ENCODE measurements at regions not wholly inside any gene's neighbourhood (a gene's known extent, or its start where the extent isn't known, plus 50 kb on each side); places are given as distances from the start of the nearest gene placed in this dataset.

- Histone ChIP-seq H3K4me1 (ENCODE audit: control insufficient read depth, insufficient read depth, low read length) (no peaks in the 10 kb centered on the region), H3K27me3 (ENCODE audit: control insufficient read depth, insufficient read depth, low read length) (no peaks in the 10 kb centered on the region), H3K4me3 (ENCODE audit: low read length) (no peak overlapping the region), H3K27ac (ENCODE audit: low read length) (no peak overlapping the region), H3K9me3 (ENCODE audit: control insufficient read depth, insufficient read depth, low read length) (no peaks in the 10 kb centered on the region), H3K36me3 (ENCODE audit: control insufficient read depth, insufficient read depth, low read length) (no peaks in the 10 kb centered on the region)
- TF ChIP-seq CTCF (IDR thresholded peaks at IDR 0.05) = no peak
- Mint-ChIP-seq H3K4me3 (no peak overlapping the region), H3K4me1 (no peaks in the 10 kb centered on the region), H3K27me3 (ENCODE audit: low read depth in 2 of 2) (peaks cover 3 to 8% of the 10 kb centered on the region in 2 donors), H3K27ac (no peak overlapping the region), H3K9me3 (no peaks in the 10 kb centered on the region), H3K36me3 (no peaks in the 10 kb centered on the region)
- ATAC-seq (no peak), DNase-seq (no peak)
- 92% methylated on average over 1 of the region's 3 CpGs for WGBS (ENCODE audit: insufficient coverage)
- intact Hi-C loops (cut with micrococcal nuclease) = no loop called here
Observed at GRCh38 chr1:221188458-221188857, 309.2 kb downstream of the HLX start.

- DNase-seq (no peak), ATAC-seq (no peak)
- Histone ChIP-seq H3K27ac (ENCODE audit: low read length) (no peak overlapping the region), H3K4me3 (ENCODE audit: low read length) (no peak overlapping the region), H3K27me3 (ENCODE audit: control insufficient read depth, insufficient read depth, low read length) (no peaks in the 10 kb centered on the region), H3K36me3 (ENCODE audit: control insufficient read depth, insufficient read depth, low read length) (no peaks in the 10 kb centered on the region), H3K4me1 (ENCODE audit: control insufficient read depth, insufficient read depth, low read length) (no peaks in the 10 kb centered on the region), H3K9me3 (ENCODE audit: control insufficient read depth, insufficient read depth, low read length) (no peaks in the 10 kb centered on the region)
- peaks cover 0 to 2% of the 10 kb centered on the region in 2 donors for H3K27me3 Mint-ChIP-seq (ENCODE audit: low read depth in 2 of 2)
- no peak for TF ChIP-seq CTCF (IDR thresholded peaks at IDR 0.05)
- intact Hi-C loops (cut with micrococcal nuclease) = no loop called here
- no peak overlapping the region for H3K27ac Mint-ChIP-seq
- H3K4me1 Mint-ChIP-seq = no peaks in the 10 kb centered on the region
- H3K4me3 Mint-ChIP-seq = no peak overlapping the region
- H3K9me3 Mint-ChIP-seq = no peaks in the 10 kb centered on the region
- 92% methylated on average over 1 of the region's 2 CpGs for WGBS (ENCODE audit: insufficient coverage)
- no peaks in the 10 kb centered on the region for H3K36me3 Mint-ChIP-seq
Observed at GRCh38 chr1:221190249-221190648, 311.0 kb downstream of the HLX start.

GRCh38 chr1:221192055-221192454 is 312.8 kb downstream of the HLX start:
- H3K4me1 Mint-ChIP-seq = no peaks in the 10 kb centered on the region
- Histone ChIP-seq H3K27ac (ENCODE audit: low read length) (no peak overlapping the region), H3K4me3 (ENCODE audit: low read length) (no peak overlapping the region), H3K36me3 (ENCODE audit: control insufficient read depth, insufficient read depth, low read length) (no peaks in the 10 kb centered on the region), H3K27me3 (ENCODE audit: control insufficient read depth, insufficient read depth, low read length) (no peaks in the 10 kb centered on the region), H3K9me3 (ENCODE audit: control insufficient read depth, insufficient read depth, low read length) (no peaks in the 10 kb centered on the region), H3K4me1 (ENCODE audit: control insufficient read depth, insufficient read depth, low read length) (no peaks in the 10 kb centered on the region)
- no peak overlapping the region for H3K27ac Mint-ChIP-seq
- 83% methylated on average over 1 of the region's 1 CpG for WGBS (ENCODE audit: insufficient coverage)
- no peak overlapping the region for H3K4me3 Mint-ChIP-seq
- peaks cover 0 to 8% of the 10 kb centered on the region in 2 donors for H3K27me3 Mint-ChIP-seq (ENCODE audit: low read depth in 2 of 2)
- intact Hi-C loops (cut with micrococcal nuclease) = no loop called here
- DNase-seq (no peak), ATAC-seq (no peak)
- TF ChIP-seq CTCF (IDR thresholded peaks at IDR 0.05) = no peak
- peaks cover 2 to 5% of the 10 kb centered on the region in 2 donors for H3K9me3 Mint-ChIP-seq
- H3K36me3 Mint-ChIP-seq = no peaks in the 10 kb centered on the region

DNA sequence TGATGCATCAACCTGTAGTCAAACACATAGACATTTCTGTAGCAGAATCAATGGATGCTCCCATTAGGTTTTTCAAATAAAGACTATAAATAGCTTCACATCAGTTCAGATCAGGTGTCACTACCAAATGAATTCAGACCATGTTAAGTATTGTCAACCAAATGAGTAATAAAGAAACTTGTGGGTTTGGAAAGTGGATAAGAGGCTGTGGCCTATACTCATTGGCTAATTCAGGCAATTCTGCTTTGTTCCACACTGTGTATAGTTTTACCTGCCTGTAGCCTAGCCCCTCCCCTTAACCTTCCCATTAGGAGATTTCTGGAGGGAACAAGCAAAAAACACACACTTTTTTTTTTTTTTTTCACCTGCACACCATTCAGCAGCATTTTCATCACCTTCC is 321.2 kb downstream of the HLX start:
- ATAC-seq (no peak), DNase-seq (no peak)
- Mint-ChIP-seq H3K9me3 (peaks cover 4 to 5% of the 10 kb centered on the region in 2 donors), H3K4me1 (no peaks in the 10 kb centered on the region), H3K4me3 (no peak overlapping the region), H3K27ac (no peak overlapping the region), H3K36me3 (no peaks in the 10 kb centered on the region), H3K27me3 (ENCODE audit: low read depth in 2 of 2) (peaks cover 0 to 8% of the 10 kb centered on the region in 2 donors)
- Histone ChIP-seq H3K36me3 (ENCODE audit: control insufficient read depth, insufficient read depth, low read length) (no peaks in the 10 kb centered on the region), H3K27ac (ENCODE audit: low read length) (no peak overlapping the region), H3K27me3 (ENCODE audit: control insufficient read depth, insufficient read depth, low read length) (no peaks in the 10 kb centered on the region), H3K4me1 (ENCODE audit: control insufficient read depth, insufficient read depth, low read length) (no peaks in the 10 kb centered on the region), H3K4me3 (ENCODE audit: low read length) (no peak overlapping the region), H3K9me3 (ENCODE audit: control insufficient read depth, insufficient read depth, low read length) (no peaks in the 10 kb centered on the region)
- TF ChIP-seq CTCF (IDR thresholded peaks at IDR 0.05) = no peak
- intact Hi-C loops (cut with micrococcal nuclease) = loop anchor here (10.0 kb wide), 1 partner anchor 386 kb away; no protein-coding TSS in a partner anchor

Data from natural killer cell (primary cell).